H1 (cell line): ENCODE measurements at regions not wholly inside any gene's neighbourhood (a gene's known extent, or its start where the extent isn't known, plus 50 kb on each side); places are given as distances from the start of the nearest gene placed in this dataset.

ENCODE experiments used
- CBX5 ChIP-seq: fragments of 300-800, 300-1000 bp; sonication (generic); IDR thresholded peaks from 2 replicates; pipeline ENCODE4 v1.7.1; 2016; ENCODE audit warnings: antibody characterized with exemption, low read length, low read depth
- RBBP5 ChIP-seq: IDR thresholded peaks from 2 replicates; pipeline ENCODE4 v1.7.1; 2012; ENCODE audit warnings: low read depth, mild to moderate bottlenecking, inconsistent platforms, low read length, moderate library complexity, borderline replicate concordance
- SIN3A ChIP-seq, 2 experiments: IDR thresholded peaks in 1 of 2; conservative IDR thresholded peaks in 1 of 2; 2 replicates each; pipeline ENCODE4 v1.6.1; 2011 to 2012; ENCODE audit warnings: low read length in 2 of 2, improper control_type of control experiment in 1 of 2, low read depth in 1 of 2, mild to moderate bottlenecking in 1 of 2
- YY1 ChIP-seq: IDR thresholded peaks from 2 replicates; pipeline ENCODE4 v1.6.1; 2011; ENCODE audit warnings: low read depth, mild to moderate bottlenecking, low read length

- TF ChIP-seq SIN3A (conservative IDR thresholded peaks at IDR 0.05 in 1 of 2, IDR thresholded peaks at IDR 0.05 in 1 of 2; ENCODE audit: low read depth in 1 of 2, low read length in 2 of 2) (no peak), CBX5 (no peak), RBBP5 (no peak), YY1 (no peak)
These were observed 314.1 kb downstream of the KLF5 start (continued) for GRCh38 chr13:73372666-73373627.
